AG10803 (cell line): ENCODE measurements at regions not wholly inside any gene's neighbourhood (a gene's known extent, or its start where the extent isn't known, plus 50 kb on each side); places are given as distances from the start of the nearest gene placed in this dataset.

Experiments used
- DNase-seq: peaks from one replicate; pipeline ENCODE4 v3.0.0; 2010; ENCODE audit warnings: low read depth
- H3K4me3 ChIP-seq: 2 replicates; pipeline ENCODE4 v1.5.1; 2011; ENCODE audit warnings: mild to moderate bottlenecking, low read length, control low read depth
- TF ChIP-seq, protein P1 (sequence below): conservative IDR thresholded peaks from 2 replicates; pipeline ENCODE4 v1.5.1; 2011; ENCODE audit warnings: mild to moderate bottlenecking, low read length, control low read depth, inconsistent platforms

DNA sequence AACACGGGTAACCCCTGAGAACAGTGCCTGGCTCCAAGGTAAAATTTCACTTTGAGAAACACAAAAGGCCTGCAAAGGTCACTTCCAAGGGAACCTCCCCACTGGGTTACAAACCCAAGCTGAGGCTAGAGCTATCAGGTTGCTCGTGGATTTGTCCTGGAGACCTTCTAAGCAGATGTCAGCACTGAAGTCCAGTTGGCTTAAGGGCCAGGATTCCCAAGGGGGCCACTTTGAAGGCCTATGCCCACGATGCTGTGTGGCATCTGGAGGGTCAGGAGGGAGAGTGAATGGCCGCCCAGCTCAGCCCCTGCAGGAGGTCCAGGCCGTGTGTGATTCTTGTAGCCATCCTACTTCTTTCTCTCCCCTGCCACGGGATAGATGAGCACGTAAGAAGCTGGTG is 100.2 kb upstream of the FSTL4 start:
- H3K4me3 ChIP-seq: no peak overlapping the region
- TF ChIP-seq, protein P1, sequence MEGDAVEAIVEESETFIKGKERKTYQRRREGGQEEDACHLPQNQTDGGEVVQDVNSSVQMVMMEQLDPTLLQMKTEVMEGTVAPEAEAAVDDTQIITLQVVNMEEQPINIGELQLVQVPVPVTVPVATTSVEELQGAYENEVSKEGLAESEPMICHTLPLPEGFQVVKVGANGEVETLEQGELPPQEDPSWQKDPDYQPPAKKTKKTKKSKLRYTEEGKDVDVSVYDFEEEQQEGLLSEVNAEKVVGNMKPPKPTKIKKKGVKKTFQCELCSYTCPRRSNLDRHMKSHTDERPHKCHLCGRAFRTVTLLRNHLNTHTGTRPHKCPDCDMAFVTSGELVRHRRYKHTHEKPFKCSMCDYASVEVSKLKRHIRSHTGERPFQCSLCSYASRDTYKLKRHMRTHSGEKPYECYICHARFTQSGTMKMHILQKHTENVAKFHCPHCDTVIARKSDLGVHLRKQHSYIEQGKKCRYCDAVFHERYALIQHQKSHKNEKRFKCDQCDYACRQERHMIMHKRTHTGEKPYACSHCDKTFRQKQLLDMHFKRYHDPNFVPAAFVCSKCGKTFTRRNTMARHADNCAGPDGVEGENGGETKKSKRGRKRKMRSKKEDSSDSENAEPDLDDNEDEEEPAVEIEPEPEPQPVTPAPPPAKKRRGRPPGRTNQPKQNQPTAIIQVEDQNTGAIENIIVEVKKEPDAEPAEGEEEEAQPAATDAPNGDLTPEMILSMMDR: no peak
- DNase-seq: no peak

DNA sequence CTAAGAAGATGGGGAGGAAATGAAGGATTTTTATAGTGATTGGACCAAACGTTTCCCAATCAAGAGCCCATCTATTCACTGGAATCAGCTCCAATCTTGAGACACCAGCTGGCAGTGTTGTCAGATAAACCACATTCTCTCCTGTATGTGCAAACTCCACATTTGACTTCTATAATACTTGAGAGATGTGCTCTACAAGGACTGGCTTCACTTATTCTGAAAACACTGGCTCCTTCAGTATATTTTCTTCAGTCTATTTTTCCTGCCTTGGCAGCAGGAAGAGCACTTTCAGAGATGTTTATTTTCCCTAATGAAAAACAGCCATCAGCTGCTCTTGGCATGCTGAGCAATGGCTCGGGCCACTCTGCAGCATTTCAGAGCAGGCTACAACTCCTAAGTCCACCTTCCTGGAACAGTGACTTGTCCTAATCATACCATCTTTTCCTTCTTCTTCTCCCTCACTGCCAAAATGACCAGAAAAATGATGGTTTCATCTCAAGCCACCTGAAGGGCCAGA is 96.9 kb upstream of the FSTL4 start:
- TF ChIP-seq, protein P1: no peak
- peak; percentile 9 for DNase-seq
- no peak overlapping the region for H3K4me3 ChIP-seq

DNA sequence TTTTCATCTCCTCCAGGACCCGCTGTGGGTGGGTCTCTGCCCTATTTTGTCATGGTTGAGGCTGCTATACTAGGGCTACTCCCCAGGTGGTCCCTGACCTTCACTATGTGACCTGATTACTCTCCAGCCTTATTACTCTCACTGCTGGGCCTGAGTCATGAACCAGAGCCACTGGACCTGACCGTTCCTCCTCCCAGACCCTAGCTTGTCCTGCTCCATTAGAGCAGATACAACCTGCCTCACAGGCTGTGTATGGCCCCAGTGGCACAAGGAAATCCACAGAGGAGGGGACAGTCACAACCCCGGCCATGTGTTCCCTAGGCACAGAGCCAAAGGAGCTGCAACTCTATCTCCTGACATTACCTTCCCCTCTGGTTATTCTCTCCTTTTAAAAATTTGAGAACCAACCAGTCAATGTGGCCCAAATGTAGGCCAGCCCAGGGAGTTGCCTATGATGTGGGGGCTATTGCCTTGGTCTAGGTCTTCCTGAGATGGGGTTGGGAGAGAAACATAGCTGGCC is 96.0 kb upstream of the FSTL4 start:
- H3K4me3 ChIP-seq: no peak overlapping the region
- no peak for DNase-seq
- TF ChIP-seq, protein P1: no peak

DNA sequence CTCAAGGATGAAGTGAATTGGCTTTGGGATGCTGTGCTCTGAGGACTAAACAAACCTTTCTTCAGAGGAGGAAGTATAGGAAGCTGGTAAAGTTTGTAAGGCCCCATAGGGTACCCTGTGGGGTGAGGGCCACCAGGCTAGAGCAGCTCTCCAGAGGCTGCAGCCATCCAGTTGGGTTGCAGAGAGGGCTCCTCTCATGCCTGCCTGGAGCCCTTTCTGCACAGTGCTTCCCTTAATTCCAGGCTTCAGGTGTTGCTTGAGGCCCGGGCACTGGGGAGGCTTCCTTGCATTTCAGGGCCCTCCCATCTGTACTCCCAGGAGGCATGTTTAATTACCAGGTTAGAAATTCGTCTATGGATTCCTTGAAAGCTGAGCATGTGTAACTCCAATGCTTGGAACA is 95.3 kb upstream of the FSTL4 start:
- H3K4me3 ChIP-seq: no peak overlapping the region
- TF ChIP-seq, protein P1: no peak
- no peak for DNase-seq

DNA sequence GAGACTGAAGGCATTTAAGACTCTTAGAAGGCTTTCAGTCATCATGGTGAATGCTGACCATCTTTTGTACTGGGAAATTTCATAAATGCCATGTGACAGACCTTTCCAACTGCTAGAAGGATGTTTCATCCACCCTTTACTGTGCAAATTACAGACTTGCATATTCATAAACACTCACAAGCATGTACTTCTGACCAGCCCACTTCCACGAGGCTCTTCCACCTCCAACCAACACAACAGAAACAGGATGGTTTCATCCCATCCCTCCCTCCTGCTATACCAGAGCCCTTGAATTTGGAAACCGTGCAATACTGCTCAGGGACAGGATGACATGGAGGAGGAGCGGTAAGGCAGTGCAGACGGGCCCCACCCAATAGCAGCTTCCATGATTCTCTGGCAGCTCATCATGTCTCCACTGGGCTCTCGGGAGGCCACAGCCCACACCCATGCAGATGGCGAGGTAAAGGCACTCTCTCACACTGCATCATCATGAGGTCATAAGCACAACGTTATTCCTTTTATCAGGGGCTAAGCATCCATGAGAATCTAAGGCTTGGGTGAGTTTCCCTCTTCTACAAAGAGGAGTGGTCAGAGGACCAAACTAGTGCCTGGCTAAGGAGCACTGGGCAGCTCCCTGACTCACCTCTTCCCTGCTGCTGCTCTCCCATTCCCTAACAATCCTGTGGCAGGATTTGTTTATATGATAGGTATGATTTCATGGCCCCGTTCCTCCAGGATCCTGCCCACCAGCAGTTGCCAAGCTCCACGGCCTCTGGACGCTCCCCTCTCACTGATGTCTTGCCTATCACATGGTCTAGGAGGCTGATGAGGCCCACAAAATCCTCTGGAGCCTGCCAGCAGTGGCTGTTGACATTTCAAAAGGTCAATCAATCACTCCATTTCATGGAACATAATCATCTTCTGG is 94.4 kb upstream of the FSTL4 start:
- no peak for DNase-seq
- TF ChIP-seq, protein P1: no peak
- no peak overlapping the region for H3K4me3 ChIP-seq

DNA sequence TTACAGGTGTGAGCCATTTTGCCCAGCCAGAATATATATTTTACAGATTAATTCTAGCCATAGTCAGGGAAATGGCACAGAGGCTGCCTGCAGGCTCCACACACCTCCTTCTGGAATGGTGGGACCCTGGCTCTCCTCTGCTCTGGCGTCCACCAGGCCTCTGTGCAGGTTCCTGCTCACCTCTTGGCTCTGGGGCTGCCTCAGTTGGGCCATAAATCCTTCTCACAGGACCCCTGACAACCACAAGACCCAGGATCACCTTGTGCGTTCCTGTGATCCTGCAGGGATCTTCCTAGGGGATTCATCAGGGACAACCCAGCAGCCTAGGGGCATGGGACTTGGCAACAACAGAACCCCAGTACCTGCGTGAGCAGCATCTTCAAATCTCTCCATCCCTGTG is 93.0 kb upstream of the FSTL4 start:
- no peak overlapping the region for H3K4me3 ChIP-seq
- TF ChIP-seq, protein P1: no peak
- no peak for DNase-seq

DNA sequence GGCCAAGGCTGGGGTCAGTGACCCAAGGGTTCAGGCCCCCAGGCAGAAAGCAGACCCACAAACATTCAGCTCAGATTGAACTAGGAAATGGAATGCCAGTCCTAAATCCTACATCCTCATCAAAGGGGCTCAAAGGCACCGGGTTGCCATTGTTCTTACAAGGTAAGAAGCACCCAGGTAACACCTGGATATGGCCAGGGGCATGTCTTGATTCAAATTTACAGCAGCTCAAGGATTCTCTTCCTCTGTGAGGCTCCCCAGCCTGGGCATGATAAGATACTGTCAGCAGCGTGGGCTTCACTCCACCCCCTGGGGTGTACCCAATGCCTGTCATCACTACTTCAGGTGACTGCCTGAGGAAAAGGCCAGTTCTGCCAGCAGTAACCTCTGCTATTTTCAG is 92.1 kb upstream of the FSTL4 start:
- no peak for DNase-seq
- TF ChIP-seq, protein P1: no peak
- no peak overlapping the region for H3K4me3 ChIP-seq
